Endodermal cell (in vitro differentiated cells): ENCODE measurements at regions not wholly inside any gene's neighbourhood (a gene's known extent, or its start where the extent isn't known, plus 50 kb on each side); places are given as distances from the start of the nearest gene placed in this dataset.

Source experiments
- DNase-seq: peaks from one replicate; pipeline ENCODE4 v3.0.0-alpha.2; 2017
- H3K27ac ChIP-seq: 2 replicates; pipeline ENCODE4 v1.5.1; 2013; ENCODE audit warnings: mild to moderate bottlenecking, low read depth, low read length, moderate library complexity
- H3K27me3 ChIP-seq: 2 replicates; pipeline ENCODE4 v1.6.1; 2013; ENCODE audit warnings: mild to moderate bottlenecking, low read length, moderate library complexity; ENCODE audit not compliant: insufficient read depth, control insufficient read depth, poor library complexity, severe bottlenecking
- H3K36me3 ChIP-seq: 2 replicates; pipeline ENCODE4 v1.7.0; 2013; ENCODE audit warnings: mild to moderate bottlenecking, low read length, moderate library complexity; ENCODE audit not compliant: control insufficient read depth, insufficient read depth
- H3K4me1 ChIP-seq: one replicate; pipeline ENCODE4 v1.7.0; 2013; ENCODE audit warnings: low read length; ENCODE audit not compliant: control insufficient read depth, insufficient read depth
- H3K4me3 ChIP-seq: 2 replicates; pipeline ENCODE4 v1.5.1; 2013; ENCODE audit warnings: mild to moderate bottlenecking, low read length, moderate library complexity
- H3K9ac ChIP-seq: 2 replicates; pipeline ENCODE4 v1.6.1; 2013; ENCODE audit warnings: mild to moderate bottlenecking, low read length, moderate library complexity; ENCODE audit not compliant: poor library complexity, severe bottlenecking; ENCODE audit errors: extremely low read depth
- H3K9me3 ChIP-seq: 2 replicates; pipeline ENCODE4 v1.6.1; 2013; ENCODE audit warnings: mild to moderate bottlenecking, low read length, moderate library complexity; ENCODE audit not compliant: control insufficient read depth
- H3K27ac Mint-ChIP-seq: 2 replicates; pipeline ENCODE4 v1.8.0; 2020; ENCODE audit warnings: mixed read lengths
- H3K27me3 Mint-ChIP-seq: 2 replicates; pipeline ENCODE4 v1.8.0; 2021; ENCODE audit warnings: mild to moderate bottlenecking, mixed read lengths; ENCODE audit not compliant: insufficient read depth
- H3K36me3 Mint-ChIP-seq: 2 replicates; pipeline ENCODE4 v1.8.0; 2020; ENCODE audit warnings: low read depth, mixed read lengths
- H3K4me1 Mint-ChIP-seq: 2 replicates; pipeline ENCODE4 v1.8.0; 2020; ENCODE audit warnings: mixed read lengths
- H3K4me3 Mint-ChIP-seq: 2 replicates; pipeline ENCODE4 v1.8.0; 2020; ENCODE audit warnings: mild to moderate bottlenecking, moderate library complexity, mixed read lengths
- H3K9me3 Mint-ChIP-seq: 2 replicates; pipeline ENCODE4 v1.8.0; 2020; ENCODE audit warnings: mild to moderate bottlenecking, mixed read lengths
- WGBS, 2 experiments: methylation state at CpG; one replicate each; pipeline versions ENCODE4 v1.1.5 to v1.1.7; 2013; ENCODE audit warnings: missing lambda C conversion rate in 2 of 2, mixed read lengths in 1 of 2; ENCODE audit not compliant: insufficient coverage in 1 of 2, insufficient read length in 1 of 2; 5-methylcytosine and 5-hydroxymethylcytosine counted together
- TF ChIP-seq, protein P1 (sequence below): fragments of 200-600 bp; sonication (generic); conservative IDR thresholded peaks from 2 replicates; pipeline ENCODE4 v1.5.0; 2021; ENCODE audit warnings: antibody characterized with exemption, mild to moderate bottlenecking

DNA sequence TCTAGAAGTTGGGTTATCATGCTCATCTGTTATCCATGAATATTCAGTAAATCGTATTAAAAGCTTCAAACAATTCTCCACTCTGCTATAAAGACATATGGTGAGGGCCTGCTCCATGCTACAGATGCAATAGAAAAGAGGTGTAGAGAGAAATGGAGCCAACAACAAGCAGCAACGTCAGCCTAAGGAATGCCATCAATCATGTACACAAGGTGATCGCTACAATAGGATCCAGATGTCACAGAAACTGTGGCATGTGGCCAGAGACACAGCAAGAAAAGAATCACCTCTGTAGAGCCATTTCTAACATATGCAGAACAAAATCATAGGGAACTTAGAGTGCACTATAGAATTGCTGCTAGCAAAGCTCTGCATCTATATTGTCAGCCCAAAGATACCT, 1188.1 kb downstream of the PCDH7 start:
- TF ChIP-seq, protein P1, sequence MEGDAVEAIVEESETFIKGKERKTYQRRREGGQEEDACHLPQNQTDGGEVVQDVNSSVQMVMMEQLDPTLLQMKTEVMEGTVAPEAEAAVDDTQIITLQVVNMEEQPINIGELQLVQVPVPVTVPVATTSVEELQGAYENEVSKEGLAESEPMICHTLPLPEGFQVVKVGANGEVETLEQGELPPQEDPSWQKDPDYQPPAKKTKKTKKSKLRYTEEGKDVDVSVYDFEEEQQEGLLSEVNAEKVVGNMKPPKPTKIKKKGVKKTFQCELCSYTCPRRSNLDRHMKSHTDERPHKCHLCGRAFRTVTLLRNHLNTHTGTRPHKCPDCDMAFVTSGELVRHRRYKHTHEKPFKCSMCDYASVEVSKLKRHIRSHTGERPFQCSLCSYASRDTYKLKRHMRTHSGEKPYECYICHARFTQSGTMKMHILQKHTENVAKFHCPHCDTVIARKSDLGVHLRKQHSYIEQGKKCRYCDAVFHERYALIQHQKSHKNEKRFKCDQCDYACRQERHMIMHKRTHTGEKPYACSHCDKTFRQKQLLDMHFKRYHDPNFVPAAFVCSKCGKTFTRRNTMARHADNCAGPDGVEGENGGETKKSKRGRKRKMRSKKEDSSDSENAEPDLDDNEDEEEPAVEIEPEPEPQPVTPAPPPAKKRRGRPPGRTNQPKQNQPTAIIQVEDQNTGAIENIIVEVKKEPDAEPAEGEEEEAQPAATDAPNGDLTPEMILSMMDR: no peak
- Mint-ChIP-seq H3K4me1 (no peaks in the 10 kb centered on the region), H3K27me3 (no peaks in the 10 kb centered on the region), H3K9me3 (peaks cover 15% of the 10 kb centered on the region), H3K36me3 (no peaks in the 10 kb centered on the region), H3K4me3 (no peak overlapping the region), H3K27ac (no peak overlapping the region)
- H3K9ac ChIP-seq: no peak overlapping the region
- H3K27me3 ChIP-seq: no peaks in the 10 kb centered on the region
- no peaks in the 10 kb centered on the region for H3K36me3 ChIP-seq
- no peak overlapping the region for H3K27ac ChIP-seq
- WGBS, 2 experiments: 87 to 90% methylated on average over 2 to 3 of the region's 3 CpGs
- H3K4me1 ChIP-seq: no peaks in the 10 kb centered on the region
- H3K9me3 ChIP-seq: peaks cover 13% of the 10 kb centered on the region
- no peak overlapping the region for H3K4me3 ChIP-seq
- no peak for DNase-seq

DNA sequence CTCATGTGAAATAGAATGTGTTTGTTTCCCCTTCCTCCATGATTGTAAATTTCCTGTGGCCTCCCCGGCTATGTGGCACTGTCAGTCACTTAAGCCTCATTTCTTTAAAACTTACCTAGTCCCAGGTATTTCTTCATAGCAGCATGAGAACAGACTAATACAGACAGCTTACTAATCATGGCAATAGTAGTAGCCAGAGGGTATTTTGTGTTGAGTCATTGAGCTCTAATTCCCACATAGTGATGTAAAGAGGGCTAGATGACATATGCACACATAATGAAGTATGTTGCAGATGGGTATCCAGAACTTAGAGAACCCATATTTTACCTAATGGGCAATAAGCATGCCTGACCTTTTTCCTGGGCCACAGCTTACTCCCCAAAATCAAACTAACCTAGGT, 1197.2 kb downstream of the PCDH7 start:
- TF ChIP-seq, protein P1: no peak
- H3K4me3 ChIP-seq: no peak overlapping the region
- H3K27ac ChIP-seq: no peak overlapping the region
- H3K27me3 ChIP-seq: no peaks in the 10 kb centered on the region
- DNase-seq: no peak
- Mint-ChIP-seq H3K4me1 (no peaks in the 10 kb centered on the region), H3K4me3 (no peak overlapping the region), H3K27me3 (no peaks in the 10 kb centered on the region), H3K27ac (no peak overlapping the region), H3K36me3 (no peaks in the 10 kb centered on the region), H3K9me3 (peaks cover 17% of the 10 kb centered on the region)
- no peak overlapping the region for H3K9ac ChIP-seq
- peaks cover 23% of the 10 kb centered on the region for H3K9me3 ChIP-seq
- no peaks in the 10 kb centered on the region for H3K4me1 ChIP-seq
- no peaks in the 10 kb centered on the region for H3K36me3 ChIP-seq
- WGBS, 2 experiments: 86% methylated on average over 1 of the region's 1 CpG; no CpG with 5 or more reads in 1 of the 2 experiments

DNA sequence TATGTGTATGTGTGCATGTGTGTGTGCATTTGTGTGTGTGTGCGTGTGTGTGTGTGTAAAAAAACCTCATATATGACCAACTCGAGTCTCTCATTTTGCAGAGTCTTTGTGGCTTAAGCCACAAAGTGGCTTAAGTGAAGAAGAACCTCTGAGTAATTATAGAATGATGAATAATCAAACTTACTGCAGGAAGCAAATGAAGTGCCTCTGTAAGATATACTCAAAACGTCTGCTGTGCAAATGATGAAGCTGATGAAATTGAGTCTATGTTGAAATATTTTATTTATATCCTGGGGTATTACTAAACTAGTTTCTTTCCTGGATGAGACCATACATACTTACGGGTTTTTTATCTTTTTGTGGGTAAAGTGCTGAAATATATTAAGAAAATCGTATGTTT, 1198.7 kb downstream of the PCDH7 start:
- H3K9me3 Mint-ChIP-seq: peaks cover 17% of the 10 kb centered on the region
- Histone ChIP-seq H3K27ac (no peak overlapping the region), H3K27me3 (no peaks in the 10 kb centered on the region), H3K4me3 (no peak overlapping the region), H3K9me3 (peaks cover 23% of the 10 kb centered on the region), H3K4me1 (no peaks in the 10 kb centered on the region), H3K9ac (no peak overlapping the region), H3K36me3 (no peaks in the 10 kb centered on the region)
- no peak overlapping the region for H3K4me3 Mint-ChIP-seq
- H3K36me3 Mint-ChIP-seq: no peaks in the 10 kb centered on the region
- DNase-seq: no peak
- no peak overlapping the region for H3K27ac Mint-ChIP-seq
- H3K27me3 Mint-ChIP-seq: no peaks in the 10 kb centered on the region
- H3K4me1 Mint-ChIP-seq: no peaks in the 10 kb centered on the region
- TF ChIP-seq, protein P1: no peak
- WGBS, 2 experiments: 60 to 67% methylated on average over 1 to 4 of the region's 5 CpGs
